HUES64 (cell line): ENCODE measurements at regions not wholly inside any gene's neighbourhood (a gene's known extent, or its start where the extent isn't known, plus 50 kb on each side); places are given as distances from the start of the nearest gene placed in this dataset.
"Not testable (repeated sequence)": the region's sequence is repeated elsewhere in the genome, so short reads cannot be mapped to it uniquely, and the experiment has no call there.

Experiments
- H3K27ac ChIP-seq: 2 replicates; pipeline ENCODE4 v1.7.0; 2013; ENCODE audit warnings: low read depth, low read length, inconsistent platforms
- H3K27me3 ChIP-seq: 2 replicates; pipeline ENCODE4 v1.6.1; 2013; ENCODE audit warnings: mild to moderate bottlenecking, low read length; ENCODE audit not compliant: insufficient read depth
- H3K36me3 ChIP-seq: 2 replicates; pipeline ENCODE4 v1.6.1; 2013; ENCODE audit warnings: mild to moderate bottlenecking, low read length; ENCODE audit not compliant: insufficient read depth
- H3K4me1 ChIP-seq: 2 replicates; pipeline ENCODE4 v1.6.1; 2013; ENCODE audit warnings: mild to moderate bottlenecking, low read length, moderate library complexity; ENCODE audit not compliant: insufficient read depth
- H3K4me3 ChIP-seq: 2 replicates; pipeline ENCODE4 v1.5.1; 2013; ENCODE audit warnings: mild to moderate bottlenecking, low read length, moderate library complexity
- H3K9ac ChIP-seq: 2 replicates; pipeline ENCODE4 v1.6.1; 2013; ENCODE audit warnings: mild to moderate bottlenecking, low read depth, low read length
- H3K9me3 ChIP-seq: 2 replicates; pipeline ENCODE4 v1.6.1; 2013; ENCODE audit warnings: low read depth, low read length; ENCODE audit not compliant: insufficient read depth
- WGBS: fragments of 150-250, 120-280 bp; methylation state at CpG from one replicate; pipeline ENCODE4 v1.1.7; 2013; ENCODE audit warnings: missing lambda C conversion rate; 5-methylcytosine and 5-hydroxymethylcytosine counted together

DNA sequence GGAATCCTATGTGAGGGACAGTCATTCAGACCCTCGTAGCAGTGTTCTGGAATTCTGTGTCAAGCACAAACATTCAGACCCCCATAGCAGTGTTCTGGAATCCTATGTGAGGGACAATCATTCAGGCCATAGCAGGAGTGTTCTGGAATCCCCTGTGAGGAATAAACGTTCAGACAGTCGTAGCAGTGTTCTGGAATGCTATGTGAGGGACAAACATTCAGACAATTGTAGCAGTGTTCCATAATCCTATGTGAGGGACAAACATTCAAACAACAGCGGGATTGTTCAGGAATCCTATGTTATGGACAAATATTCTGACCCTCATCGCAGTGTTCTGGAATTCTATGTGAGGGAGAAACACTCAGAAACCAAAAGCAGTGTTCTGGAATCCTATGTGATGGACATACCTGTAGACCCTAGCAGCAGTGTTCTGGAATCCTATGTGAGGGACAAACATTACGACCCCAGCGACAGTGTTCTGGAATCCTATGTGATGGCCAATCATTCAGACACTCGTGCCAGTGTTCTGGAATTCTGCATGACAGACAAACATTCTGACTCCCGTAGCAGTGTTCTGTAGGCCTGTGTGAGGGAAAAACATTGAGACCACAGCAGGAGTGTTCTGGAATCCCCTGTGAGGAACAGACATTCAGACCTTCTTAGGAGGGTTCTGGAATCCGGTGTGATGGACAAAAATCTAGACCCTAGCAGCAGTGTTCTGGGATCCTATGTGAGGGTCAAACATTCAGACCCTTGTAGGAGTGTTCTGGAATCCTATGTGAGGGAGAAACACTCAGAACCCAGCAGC is 388.1 kb upstream of the SPATA31A5 start:
- not testable (repeated sequence) for H3K36me3 ChIP-seq, H3K9ac ChIP-seq, H3K27ac ChIP-seq, H3K4me3 ChIP-seq, H3K4me1 ChIP-seq, H3K27me3 ChIP-seq
- 65% methylated on average over 10 of the region's 10 CpGs for WGBS
- peaks cover 78% of the 10 kb centered on the region for H3K9me3 ChIP-seq

DNA sequence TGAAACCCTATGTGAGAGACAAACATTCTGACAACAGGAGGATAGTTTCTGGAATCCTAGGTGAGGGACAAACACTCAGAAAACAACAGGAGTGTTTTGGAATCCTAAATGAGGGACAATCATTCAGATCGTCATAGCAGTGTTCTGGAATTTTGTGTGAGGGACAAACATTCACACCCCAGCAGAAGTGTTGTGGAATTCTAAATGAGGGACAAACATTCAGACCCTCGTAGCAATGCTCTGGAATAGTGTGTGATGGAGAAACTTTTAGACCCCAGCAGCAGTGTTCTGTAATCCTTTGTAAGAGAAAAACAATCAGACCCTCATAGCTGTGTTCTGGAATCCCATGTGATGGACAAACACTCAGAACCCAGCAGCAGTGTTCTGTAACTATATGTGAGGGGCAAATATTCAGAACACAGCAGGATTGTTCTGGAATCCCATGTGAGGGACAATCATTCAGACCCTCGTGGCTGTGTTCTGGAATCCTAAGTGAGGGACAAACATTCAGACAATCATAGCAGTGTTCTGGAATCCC is 387.4 kb upstream of the SPATA31A5 start:
- H3K27ac ChIP-seq, H3K36me3 ChIP-seq, H3K4me1 ChIP-seq, H3K27me3 ChIP-seq, H3K9ac ChIP-seq, H3K4me3 ChIP-seq: not testable (repeated sequence)
- 75% methylated on average over 3 of the region's 3 CpGs for WGBS
- H3K9me3 ChIP-seq = peaks cover 71% of the 10 kb centered on the region

DNA sequence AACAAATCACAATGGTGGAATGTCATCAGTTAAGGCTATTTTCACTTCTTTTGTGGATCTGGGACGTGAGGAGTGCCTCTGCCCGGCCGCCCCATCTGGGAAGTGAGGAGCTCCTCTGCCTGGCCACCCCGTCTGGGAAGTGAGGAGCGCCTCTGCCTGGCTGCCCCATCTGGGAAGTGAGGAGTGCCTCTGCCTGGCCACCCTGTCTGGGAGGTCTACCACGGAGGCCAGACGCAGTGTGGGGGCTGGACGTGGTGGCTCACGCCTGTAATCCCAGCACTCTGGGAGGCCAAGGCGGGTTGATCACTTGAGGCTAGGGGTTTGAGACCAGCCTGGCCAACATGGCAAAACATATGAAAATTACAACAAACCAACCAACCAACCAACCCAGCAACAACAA is 369.7 kb upstream of the SPATA31A5 start:
- not testable (repeated sequence) for H3K27ac ChIP-seq, H3K36me3 ChIP-seq, H3K27me3 ChIP-seq, H3K9ac ChIP-seq, H3K4me1 ChIP-seq, H3K4me3 ChIP-seq
- 76% methylated on average over 10 of the region's 10 CpGs for WGBS
- H3K9me3 ChIP-seq = peaks cover 55% of the 10 kb centered on the region

DNA sequence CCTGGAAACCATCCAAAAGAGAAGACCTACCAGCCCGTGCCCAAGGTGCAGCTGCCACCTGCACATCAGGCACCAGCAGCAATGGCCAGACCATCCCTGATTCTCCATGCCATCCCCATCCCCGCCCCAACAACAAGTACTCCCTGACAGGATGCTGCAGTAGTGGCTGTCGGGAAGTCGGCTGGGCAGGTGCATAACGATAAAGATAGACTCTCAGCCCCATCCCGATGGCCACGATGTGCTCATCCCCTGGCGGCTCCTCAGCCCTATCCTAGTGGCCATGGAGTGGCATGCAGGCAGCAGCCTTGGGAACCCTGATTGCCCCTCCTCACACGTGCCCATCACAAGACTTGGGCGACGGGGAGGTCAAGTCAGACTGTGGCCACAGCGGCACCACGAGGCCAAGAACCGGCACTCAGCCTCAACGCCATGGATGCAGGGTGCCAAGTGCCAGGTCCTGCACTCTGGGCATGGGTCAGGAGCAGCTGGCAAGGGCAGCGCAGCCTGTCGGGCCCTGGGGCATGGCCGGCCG is 368.8 kb upstream of the SPATA31A5 start:
- Histone ChIP-seq H3K27ac (no peak overlapping the region), H3K36me3 (no peaks in the 10 kb centered on the region), H3K9me3 (peaks cover 50% of the 10 kb centered on the region), H3K27me3 (no peaks in the 10 kb centered on the region), H3K4me1 (no peaks in the 10 kb centered on the region), H3K9ac (no peak overlapping the region), H3K4me3 (no peak overlapping the region)
- 92% methylated on average over 19 of the region's 19 CpGs for WGBS

DNA sequence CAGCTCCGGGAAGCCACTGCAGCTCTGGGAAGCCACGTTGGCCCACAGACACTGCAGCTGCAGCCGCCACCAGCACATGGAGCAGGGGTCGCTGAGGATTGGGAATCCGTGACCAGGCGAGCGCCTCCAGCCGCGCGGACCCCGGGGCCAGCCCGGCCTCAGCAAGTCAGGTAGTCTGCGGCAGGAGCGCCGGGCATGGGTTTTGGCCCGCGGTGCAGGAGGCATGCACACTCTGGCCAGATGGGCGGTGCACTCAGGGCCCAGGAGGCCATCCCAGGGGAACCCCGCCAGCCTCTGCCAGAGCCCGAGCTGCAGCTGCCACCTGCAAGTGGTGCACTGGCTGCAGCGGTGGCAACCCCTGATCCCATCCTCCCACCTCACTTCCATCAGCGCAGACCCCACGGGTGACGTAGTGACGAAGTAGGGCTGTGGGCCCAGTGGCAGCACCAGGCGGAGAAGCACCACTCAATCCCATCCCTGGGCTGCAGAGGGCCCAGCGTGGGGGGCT is 368.3 kb upstream of the SPATA31A5 start:
- Histone ChIP-seq H3K4me1 (no peaks in the 10 kb centered on the region), H3K36me3 (no peaks in the 10 kb centered on the region), H3K4me3 (no peak overlapping the region), H3K27me3 (no peaks in the 10 kb centered on the region), H3K9me3 (peaks cover 49% of the 10 kb centered on the region), H3K27ac (no peak overlapping the region), H3K9ac (no peak overlapping the region)
- 94% methylated on average over 27 of the region's 27 CpGs for WGBS

DNA sequence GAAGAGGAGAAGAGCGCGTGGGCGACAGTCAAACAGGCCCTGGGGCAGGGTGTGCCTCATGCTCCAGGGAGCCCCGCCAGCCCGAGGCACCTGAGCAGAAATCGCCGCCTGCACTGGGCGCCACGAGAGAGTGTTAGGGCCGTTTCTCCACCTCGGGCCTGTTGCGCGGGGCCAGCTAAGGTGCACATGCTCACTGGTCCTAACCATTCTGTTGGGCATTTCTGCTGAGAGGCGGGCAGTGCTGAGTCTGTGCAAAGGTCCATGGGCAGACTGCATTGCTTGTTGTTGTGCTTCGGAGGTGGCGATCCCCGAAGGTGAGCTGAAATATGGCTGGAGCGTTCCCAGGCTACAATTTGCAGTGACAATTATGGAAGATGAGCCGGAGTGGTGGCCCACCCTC is 367.8 kb upstream of the SPATA31A5 start:
- 96% methylated on average over 19 of the region's 19 CpGs for WGBS
- no peak overlapping the region for H3K9ac ChIP-seq
- no peak overlapping the region for H3K27ac ChIP-seq
- no peaks in the 10 kb centered on the region for H3K36me3 ChIP-seq
- peaks cover 44% of the 10 kb centered on the region for H3K9me3 ChIP-seq
- H3K27me3 ChIP-seq = no peaks in the 10 kb centered on the region
- H3K4me1 ChIP-seq = no peaks in the 10 kb centered on the region
- no peak overlapping the region for H3K4me3 ChIP-seq

DNA sequence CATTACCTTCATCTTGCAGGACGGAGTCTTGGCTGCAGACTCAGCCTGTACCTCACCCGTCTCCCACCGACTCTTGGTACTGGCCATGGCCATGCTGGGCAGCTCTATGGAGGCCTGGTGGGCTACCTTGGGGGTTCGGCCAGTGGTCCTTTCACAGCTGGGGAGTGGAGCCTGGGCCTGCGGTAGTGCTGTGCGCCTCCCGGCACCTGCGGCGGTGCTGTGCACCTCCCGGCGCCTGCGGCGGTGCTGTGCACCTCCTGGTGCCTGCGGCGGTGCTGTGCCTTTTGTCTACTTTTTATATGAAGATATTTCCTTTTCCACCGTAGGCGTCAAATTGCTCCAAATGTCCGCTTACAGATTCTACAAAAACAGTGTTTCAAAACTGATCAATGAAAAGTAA is 367.2 kb upstream of the SPATA31A5 start:
- 94% methylated on average over 18 of the region's 18 CpGs for WGBS
- H3K9ac ChIP-seq, H3K36me3 ChIP-seq, H3K27me3 ChIP-seq, H3K4me1 ChIP-seq, H3K27ac ChIP-seq, H3K4me3 ChIP-seq: not testable (repeated sequence)
- peaks cover 40% of the 10 kb centered on the region for H3K9me3 ChIP-seq
